ENCODE measurements at regions not wholly inside any gene's neighbourhood (a gene's known extent, or its start where the extent isn't known, plus 50 kb on each side); places are given as distances from the start of the nearest gene placed in this dataset.

GRCh38 chr13:85498774-85499173 lies 300.4 kb downstream of the SLITRK6 start:
- FAIRE-seq (no peak), DNase-seq (ENCODE audit: insufficient read length, low spot score) (no peak)

- FAIRE-seq, result no peak
- DNase-seq (ENCODE audit: insufficient read length, low spot score), result no peak
Observed at GRCh38 chr13:85497652-85498051, 301.6 kb downstream of the SLITRK6 start.

- DNase-seq (ENCODE audit: insufficient read length, low spot score), result no peak
- FAIRE-seq, result no peak
Observed at GRCh38 chr13:85492283-85492682, 306.9 kb downstream of the SLITRK6 start.

- DNase-seq (ENCODE audit: insufficient read length, low spot score) (no peak), FAIRE-seq (no peak)
Observed at GRCh38 chr13:85486663-85487062, 312.6 kb downstream of the SLITRK6 start.

GRCh38 chr13:85473144-85473543 lies 326.1 kb downstream of the SLITRK6 start:
- DNase-seq (ENCODE audit: insufficient read length, low spot score) (no peak), FAIRE-seq (no peak)

- DNase-seq (ENCODE audit: insufficient read length, low spot score), result no peak
Observed at GRCh38 chr13:85469320-85469719, 329.9 kb downstream of the SLITRK6 start.

GRCh38 chr13:85462792-85463425 lies 336.3 kb downstream of the SLITRK6 start:
- FAIRE-seq (no peak), DNase-seq (ENCODE audit: insufficient read length, low spot score) (no peak)

More at GRCh38 chr13:85469320-85469719, 329.9 kb downstream of the SLITRK6 start:
- FAIRE-seq, result no peak

GRCh38 chr13:85461621-85462020 lies 337.6 kb downstream of the SLITRK6 start:
- no peak for DNase-seq (ENCODE audit: insufficient read length, low spot score)
- FAIRE-seq, result no peak

GRCh38 chr13:85445534-85445933 lies 353.7 kb downstream of the SLITRK6 start:
- FAIRE-seq, result no peak
- DNase-seq (ENCODE audit: insufficient read length, low spot score), result no peak

GRCh38 chr13:85441975-85442374 lies 357.2 kb downstream of the SLITRK6 start:
- no peak for DNase-seq (ENCODE audit: insufficient read length, low spot score)
- no peak for FAIRE-seq

- no peak for DNase-seq (ENCODE audit: insufficient read length, low spot score)
- FAIRE-seq, result no peak
Observed at GRCh38 chr13:85441364-85441763, 357.9 kb downstream of the SLITRK6 start.

- no peak for DNase-seq (ENCODE audit: insufficient read length, low spot score)
- FAIRE-seq, result no peak
Observed at GRCh38 chr13:85436029-85436428, 363.2 kb downstream of the SLITRK6 start.

- FAIRE-seq, result no peak
Observed at GRCh38 chr13:85434927-85435326, 364.3 kb downstream of the SLITRK6 start.

GRCh38 chr13:85432881-85433280 lies 366.3 kb downstream of the SLITRK6 start:
- FAIRE-seq, result no peak
- DNase-seq (ENCODE audit: insufficient read length, low spot score), result no peak

More at GRCh38 chr13:85434927-85435326, 364.3 kb downstream of the SLITRK6 start:
- DNase-seq (ENCODE audit: insufficient read length, low spot score), result no peak

- DNase-seq (ENCODE audit: insufficient read length, low spot score) (no peak), FAIRE-seq (no peak)
Observed at GRCh38 chr13:85431720-85432119, 367.5 kb downstream of the SLITRK6 start.

GRCh38 chr13:85430216-85430794 lies 368.9 kb downstream of the SLITRK6 start:
- FAIRE-seq, result no peak
- no peak for DNase-seq (ENCODE audit: insufficient read length, low spot score)

- DNase-seq (ENCODE audit: insufficient read length, low spot score), result no peak
- FAIRE-seq, result no peak
Observed at GRCh38 chr13:85427416-85427815, 371.8 kb downstream of the SLITRK6 start.

GRCh38 chr13:85420136-85420535 lies 379.1 kb downstream of the SLITRK6 start:
- DNase-seq (ENCODE audit: insufficient read length, low spot score) (no peak), FAIRE-seq (no peak)

GRCh38 chr13:85419611-85420010 lies 379.6 kb downstream of the SLITRK6 start:
- DNase-seq (ENCODE audit: insufficient read length, low spot score), result no peak
- FAIRE-seq, result no peak

GRCh38 chr13:85417807-85418206 lies 381.4 kb downstream of the SLITRK6 start:
- no peak for DNase-seq (ENCODE audit: insufficient read length, low spot score)
- no peak for FAIRE-seq

- FAIRE-seq, result no peak
- no peak for DNase-seq (ENCODE audit: insufficient read length, low spot score)
Observed at GRCh38 chr13:85413664-85414063, 385.6 kb downstream of the SLITRK6 start.

- DNase-seq (ENCODE audit: insufficient read length, low spot score) (no peak), FAIRE-seq (no peak)
Observed at GRCh38 chr13:85412448-85412847, 386.8 kb downstream of the SLITRK6 start.

GRCh38 chr13:85411591-85411990 lies 387.6 kb downstream of the SLITRK6 start:
- FAIRE-seq, result no peak
- DNase-seq (ENCODE audit: insufficient read length, low spot score), result no peak

All from GM19239 (cell line).